ENCODE measurements at regions not wholly inside any gene's neighbourhood (a gene's known extent, or its start where the extent isn't known, plus 50 kb on each side); places are given as distances from the start of the nearest gene placed in this dataset.

DNA sequence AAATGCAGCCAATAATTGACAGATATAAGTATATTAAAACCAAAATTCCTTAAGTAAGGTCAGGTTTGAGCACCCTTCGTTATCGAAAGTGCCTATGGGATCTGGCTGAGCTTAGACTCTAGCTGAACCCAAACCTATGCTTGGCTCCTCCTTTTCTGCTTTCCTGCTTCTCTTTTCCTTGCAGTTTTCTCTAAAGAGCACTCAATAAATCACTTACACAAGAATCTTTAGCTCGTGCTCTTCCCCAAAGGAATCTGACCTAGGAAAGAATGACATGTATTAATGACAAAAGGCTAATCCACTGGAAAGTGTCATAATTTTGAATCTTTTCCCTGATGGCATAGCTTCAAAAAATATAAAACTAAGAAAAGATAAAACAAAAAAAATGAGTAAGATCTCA is 282.7 kb downstream of the DKK2 start:
- H3K4me3 ChIP-seq (ENCODE audit: low read depth, low read length): no peak overlapping the region
- no peak for DNase-seq (ENCODE audit: low read depth, low spot score)
- in situ Hi-C loops (cut with HindIII; ENCODE audit: low sequenced_read_pairs): no loop called here
- TF ChIP-seq, protein P1, sequence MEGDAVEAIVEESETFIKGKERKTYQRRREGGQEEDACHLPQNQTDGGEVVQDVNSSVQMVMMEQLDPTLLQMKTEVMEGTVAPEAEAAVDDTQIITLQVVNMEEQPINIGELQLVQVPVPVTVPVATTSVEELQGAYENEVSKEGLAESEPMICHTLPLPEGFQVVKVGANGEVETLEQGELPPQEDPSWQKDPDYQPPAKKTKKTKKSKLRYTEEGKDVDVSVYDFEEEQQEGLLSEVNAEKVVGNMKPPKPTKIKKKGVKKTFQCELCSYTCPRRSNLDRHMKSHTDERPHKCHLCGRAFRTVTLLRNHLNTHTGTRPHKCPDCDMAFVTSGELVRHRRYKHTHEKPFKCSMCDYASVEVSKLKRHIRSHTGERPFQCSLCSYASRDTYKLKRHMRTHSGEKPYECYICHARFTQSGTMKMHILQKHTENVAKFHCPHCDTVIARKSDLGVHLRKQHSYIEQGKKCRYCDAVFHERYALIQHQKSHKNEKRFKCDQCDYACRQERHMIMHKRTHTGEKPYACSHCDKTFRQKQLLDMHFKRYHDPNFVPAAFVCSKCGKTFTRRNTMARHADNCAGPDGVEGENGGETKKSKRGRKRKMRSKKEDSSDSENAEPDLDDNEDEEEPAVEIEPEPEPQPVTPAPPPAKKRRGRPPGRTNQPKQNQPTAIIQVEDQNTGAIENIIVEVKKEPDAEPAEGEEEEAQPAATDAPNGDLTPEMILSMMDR (IDR thresholded peaks at IDR 0.05; ENCODE audit: low read depth, low read length): no peak

DNA sequence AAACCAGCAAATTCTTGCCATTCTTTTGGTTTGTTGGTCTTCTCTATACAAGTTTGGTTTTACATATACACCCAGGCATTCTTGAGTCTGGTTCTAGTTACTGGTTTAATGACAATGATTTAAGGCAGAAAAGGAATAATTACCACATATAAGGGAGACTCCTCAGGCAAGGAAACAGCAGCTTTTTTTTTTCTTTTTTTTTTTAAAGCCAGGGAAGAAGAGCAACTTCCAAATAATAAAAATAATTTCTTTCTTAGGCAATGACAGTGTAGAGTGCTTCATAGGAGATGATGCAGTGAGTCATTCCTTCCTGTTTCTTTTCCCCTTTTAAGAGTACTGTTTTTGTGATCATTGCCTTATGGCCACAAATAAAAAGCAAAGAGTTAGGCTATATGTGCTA is 289.7 kb downstream of the DKK2 start:
- peak; percentile 41 for DNase-seq (ENCODE audit: low read depth, low spot score)
- TF ChIP-seq, protein P1 (IDR thresholded peaks at IDR 0.05; ENCODE audit: low read depth, low read length): no peak
- in situ Hi-C loops (cut with HindIII; ENCODE audit: low sequenced_read_pairs): no loop called here

DNA sequence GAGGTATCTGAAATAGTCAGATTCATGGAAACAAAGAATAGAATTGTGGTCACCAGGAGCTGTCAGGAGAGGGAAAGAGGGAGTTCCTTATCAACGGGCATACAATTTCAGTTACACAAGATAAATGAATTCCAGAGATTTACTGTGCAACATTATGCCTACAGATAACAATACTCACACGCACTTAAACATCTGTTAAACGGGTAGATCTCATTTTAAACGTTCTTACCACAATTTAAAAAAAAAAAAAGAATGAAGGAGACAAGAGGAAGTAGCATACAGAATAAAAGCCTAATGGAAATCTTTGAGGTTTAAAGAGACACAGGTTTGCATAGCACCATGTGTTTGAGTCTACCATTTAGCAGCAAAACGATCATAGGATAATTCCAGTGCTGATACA is 298.0 kb downstream of the DKK2 start:
- TF ChIP-seq, protein P1 (IDR thresholded peaks at IDR 0.05; ENCODE audit: low read depth, low read length): no peak
- in situ Hi-C loops (cut with HindIII; ENCODE audit: low sequenced_read_pairs): no loop called here
- no peak overlapping the region for H3K4me3 ChIP-seq (ENCODE audit: low read depth, low read length)
- no peak for DNase-seq (ENCODE audit: low read depth, low spot score)

More for the DNA sequence above, 289.7 kb downstream of the DKK2 start:
- H3K4me3 ChIP-seq (ENCODE audit: low read depth, low read length): no peak overlapping the region

DNA sequence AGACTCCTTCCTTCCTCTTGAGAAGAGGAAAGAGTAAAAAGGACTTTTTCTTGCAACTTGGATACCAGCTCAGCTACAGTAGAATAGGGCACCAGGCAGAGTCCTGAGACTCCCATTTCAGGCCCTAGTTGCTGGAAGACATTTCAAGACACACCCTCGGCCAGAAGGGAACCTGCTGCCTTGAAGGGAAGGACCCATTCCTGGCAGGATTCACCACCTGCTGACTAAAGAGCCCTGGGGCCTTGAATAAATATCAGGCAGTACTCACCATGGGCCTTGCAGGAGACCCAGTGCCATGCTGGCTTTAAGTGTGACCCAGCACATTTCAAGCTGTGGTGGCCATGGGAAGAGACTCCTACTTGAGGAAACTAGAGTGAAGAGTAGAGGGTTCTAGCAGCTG is 317.6 kb downstream of the DKK2 start:
- no peak for DNase-seq (ENCODE audit: low read depth, low spot score)
- TF ChIP-seq, protein P1 (IDR thresholded peaks at IDR 0.05; ENCODE audit: low read depth, low read length): no peak
- H3K4me3 ChIP-seq (ENCODE audit: low read depth, low read length): no peak overlapping the region
- in situ Hi-C loops (cut with HindIII; ENCODE audit: low sequenced_read_pairs): no loop called here

DNA sequence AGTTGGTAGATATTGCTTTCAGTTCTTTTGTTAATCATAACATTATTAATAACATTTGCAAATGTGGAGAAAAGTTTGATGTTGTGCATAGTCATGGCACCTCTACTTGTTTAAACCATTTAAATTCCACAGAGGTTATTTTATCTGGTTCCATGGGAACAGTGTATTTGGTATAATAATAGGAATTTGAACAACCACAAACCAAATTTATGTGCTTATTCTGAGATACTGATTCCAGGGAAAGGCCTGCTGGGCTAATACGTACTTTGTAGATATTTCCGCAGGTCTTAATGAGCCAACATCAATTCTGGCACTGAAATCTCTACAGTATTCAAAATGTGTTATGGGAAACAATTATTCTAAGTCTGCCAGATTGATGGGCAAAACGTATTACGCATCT is 319.0 kb downstream of the DKK2 start:
- TF ChIP-seq, protein P1 (IDR thresholded peaks at IDR 0.05; ENCODE audit: low read depth, low read length): no peak
- peak; percentile 77 for DNase-seq (ENCODE audit: low read depth, low spot score)
- in situ Hi-C loops (cut with HindIII; ENCODE audit: low sequenced_read_pairs): no loop called here
- no peak overlapping the region for H3K4me3 ChIP-seq (ENCODE audit: low read depth, low read length)

DNA sequence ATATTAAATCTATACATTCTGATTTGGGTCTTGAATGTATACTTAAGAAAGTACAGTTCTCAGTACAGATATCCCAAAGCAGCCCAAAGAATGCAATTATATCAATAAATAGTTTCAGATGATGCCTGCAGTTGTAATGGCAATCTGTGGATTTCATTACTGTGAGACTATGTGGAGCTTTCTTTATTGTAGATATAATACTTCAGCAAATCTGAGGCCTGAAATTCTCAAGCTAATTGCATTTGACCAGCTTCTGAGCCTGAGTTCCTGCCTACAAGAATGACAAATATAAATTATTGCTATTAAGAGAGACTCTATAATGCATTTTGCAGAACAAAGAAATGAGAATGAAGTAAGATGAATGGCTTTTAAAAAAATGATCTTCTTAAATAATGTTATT is 320.3 kb downstream of the DKK2 start:
- no peak for DNase-seq (ENCODE audit: low read depth, low spot score)
- in situ Hi-C loops (cut with HindIII; ENCODE audit: low sequenced_read_pairs): no loop called here
- no peak overlapping the region for H3K4me3 ChIP-seq (ENCODE audit: low read depth, low read length)
- TF ChIP-seq, protein P1 (IDR thresholded peaks at IDR 0.05; ENCODE audit: low read depth, low read length): no peak

DNA sequence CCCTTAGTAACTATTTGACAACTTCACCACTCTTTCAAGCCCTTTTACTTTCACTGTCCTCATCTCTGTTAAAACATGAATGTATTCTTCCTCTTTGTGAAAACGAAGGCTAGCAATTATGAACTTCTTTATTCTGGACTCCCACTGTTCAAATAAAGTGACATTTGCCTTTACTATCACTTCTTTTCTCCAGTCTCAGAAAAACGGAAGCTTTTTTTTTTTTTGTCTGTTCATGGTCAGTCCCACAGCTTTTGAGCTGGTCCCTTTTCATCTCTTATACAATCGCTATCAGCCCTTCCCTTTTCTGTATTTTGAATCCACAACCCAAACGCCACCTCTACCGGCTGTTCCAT is 327.7 kb downstream of the DKK2 start:
- H3K4me3 ChIP-seq (ENCODE audit: low read depth, low read length): no peak overlapping the region
- in situ Hi-C loops (cut with HindIII; ENCODE audit: low sequenced_read_pairs): no loop called here
- TF ChIP-seq, protein P1 (IDR thresholded peaks at IDR 0.05; ENCODE audit: low read depth, low read length): no peak
- DNase-seq (ENCODE audit: low read depth, low spot score): no peak

All from astrocyte of the spinal cord (primary cell).